T-helper 2 cell treated with Interferon-gamma antibody and Interleukin-4, amounts not matched to agents 5 μg/mL and 100 μg/mL, for 36 hours (primary cell): ENCODE measurements at regions not wholly inside any gene's neighbourhood (a gene's known extent, or its start where the extent isn't known, plus 50 kb on each side); places are given as distances from the start of the nearest gene placed in this dataset.
A peak's percentile ranks its signal among the peaks of the same experiment; 100 is the strongest.

ENCODE experiments used
- DNase-seq: peaks from one replicate; pipeline ENCODE4 v3.0.0; 2021; ENCODE audit warnings: low spot score
- H3K27ac Mint-ChIP-seq: one replicate; pipeline ENCODE4 v1.8.0; 2021; ENCODE audit warnings: mild to moderate bottlenecking, mixed read lengths
- H3K27me3 Mint-ChIP-seq: one replicate; pipeline ENCODE4 v1.8.0; 2021; ENCODE audit warnings: low read depth, mixed read lengths
- H3K36me3 Mint-ChIP-seq: one replicate; pipeline ENCODE4 v1.8.0; 2021; ENCODE audit warnings: low read depth, mixed read lengths
- H3K4me1 Mint-ChIP-seq: one replicate; pipeline ENCODE4 v1.8.0; 2021; ENCODE audit warnings: low read depth, mixed read lengths
- H3K4me3 Mint-ChIP-seq: one replicate; pipeline ENCODE4 v1.8.0; 2022; ENCODE audit warnings: mild to moderate bottlenecking, moderate library complexity, mixed read lengths
- H3K9me3 Mint-ChIP-seq: one replicate; pipeline ENCODE4 v1.8.0; 2021; ENCODE audit warnings: mixed read lengths

DNA sequence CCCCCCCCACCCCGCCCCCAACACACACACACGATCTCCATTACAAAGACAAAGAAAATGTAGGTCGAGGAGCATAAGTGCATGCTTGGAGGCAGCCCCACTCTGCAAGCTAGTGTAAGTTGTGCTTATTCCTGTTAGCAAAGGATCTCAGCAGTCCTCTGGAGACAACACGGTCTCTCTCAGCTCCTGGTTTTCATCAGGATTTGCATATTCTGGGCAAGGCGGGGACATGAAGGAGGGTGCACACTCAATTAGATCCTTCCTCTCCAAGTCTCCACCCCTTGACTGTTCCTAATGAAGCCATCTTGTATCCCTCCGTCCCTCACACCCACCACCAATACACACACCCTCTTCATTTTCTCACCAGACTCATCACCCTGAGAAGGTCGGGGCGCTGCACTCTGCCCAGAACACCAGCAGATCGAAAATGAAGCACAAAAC, 63.8 kb downstream of the MRPL46 start:
- no peak overlapping the region for H3K27ac Mint-ChIP-seq
- DNase-seq: no peak
- H3K4me3 Mint-ChIP-seq: no peak overlapping the region
- H3K9me3 Mint-ChIP-seq: no peaks in the 10 kb centered on the region
- H3K27me3 Mint-ChIP-seq: peaks cover 16% of the 10 kb centered on the region
- H3K36me3 Mint-ChIP-seq: no peaks in the 10 kb centered on the region
- H3K4me1 Mint-ChIP-seq: peaks cover 6% of the 10 kb centered on the region

DNA sequence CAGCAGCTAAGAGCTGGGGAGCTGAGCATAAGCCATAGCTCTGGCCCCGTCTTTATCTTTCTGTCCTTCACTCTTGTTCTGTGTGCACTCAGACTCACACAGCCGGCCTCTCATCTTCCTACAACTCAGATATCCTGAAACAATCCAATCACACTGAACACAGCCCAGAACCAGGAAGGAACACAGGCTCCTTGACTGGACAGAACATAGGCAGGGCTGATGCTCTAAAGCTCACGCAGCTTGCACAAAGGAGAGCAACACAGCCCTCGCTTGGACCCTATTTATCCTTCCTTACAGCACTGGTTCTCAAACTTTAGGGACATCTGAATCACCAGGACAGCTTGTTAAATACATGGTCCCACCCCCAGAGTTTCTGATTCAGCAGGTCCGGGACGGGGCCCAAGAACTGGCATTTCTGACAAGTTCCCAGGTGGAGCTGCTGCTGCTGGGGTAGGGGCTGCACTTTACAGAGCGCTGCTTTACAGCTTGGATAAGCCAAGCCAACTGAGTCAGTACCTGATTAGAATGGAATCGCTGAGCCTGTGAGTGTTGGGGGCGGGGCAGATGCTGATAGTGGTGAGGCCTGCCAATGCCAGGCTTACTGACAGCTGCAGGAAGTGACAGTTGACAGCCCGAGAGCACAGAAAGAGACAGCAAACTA, 65.1 kb downstream of the MRPL46 start:
- Mint-ChIP-seq H3K9me3 (no peaks in the 10 kb centered on the region), H3K27me3 (peaks cover 12% of the 10 kb centered on the region), H3K4me3 (no peak overlapping the region), H3K27ac (no peak overlapping the region), H3K36me3 (no peaks in the 10 kb centered on the region), H3K4me1 (peaks cover 6% of the 10 kb centered on the region)
- peak; percentile 10 for DNase-seq

DNA sequence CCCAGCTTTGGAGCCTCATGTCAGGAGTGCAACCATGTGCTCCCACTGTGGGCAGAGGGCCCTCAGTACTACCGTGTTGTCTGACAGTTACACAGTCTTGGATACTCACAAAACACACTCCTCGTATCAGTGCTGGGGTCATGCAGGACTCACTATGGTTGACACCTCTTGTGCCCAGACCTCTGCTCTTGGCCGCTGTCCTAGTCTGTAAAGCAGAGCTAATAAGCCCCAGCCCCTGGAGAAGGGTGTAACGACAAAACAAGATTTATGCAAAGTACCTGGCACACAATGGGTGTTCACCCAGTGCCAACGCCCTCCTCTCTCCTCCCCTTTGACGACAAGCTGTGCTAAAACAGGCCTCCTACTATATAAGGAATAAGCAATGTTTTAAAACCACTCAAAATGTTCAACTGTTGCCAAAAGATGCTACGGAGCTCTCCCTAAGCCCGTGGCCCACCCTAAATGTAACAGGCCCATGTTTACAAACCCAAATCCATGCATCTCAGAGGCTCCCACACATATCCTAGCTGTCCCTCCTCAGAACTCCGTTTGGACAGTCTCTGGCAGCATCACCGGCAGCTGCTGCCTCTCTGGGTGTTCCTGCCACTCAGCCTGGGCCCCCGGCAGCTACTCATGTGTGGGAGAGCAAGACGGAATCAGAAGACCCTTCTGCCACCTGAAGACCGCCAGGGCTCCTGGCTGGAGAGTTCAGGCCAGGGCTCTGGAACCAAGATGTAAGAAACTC, 65.8 kb downstream of the MRPL46 start:
- Mint-ChIP-seq H3K36me3 (no peaks in the 10 kb centered on the region), H3K9me3 (no peaks in the 10 kb centered on the region), H3K4me1 (peaks cover 6% of the 10 kb centered on the region), H3K27me3 (peaks cover 11% of the 10 kb centered on the region), H3K27ac (no peak overlapping the region), H3K4me3 (no peak overlapping the region)
- no peak for DNase-seq

DNA sequence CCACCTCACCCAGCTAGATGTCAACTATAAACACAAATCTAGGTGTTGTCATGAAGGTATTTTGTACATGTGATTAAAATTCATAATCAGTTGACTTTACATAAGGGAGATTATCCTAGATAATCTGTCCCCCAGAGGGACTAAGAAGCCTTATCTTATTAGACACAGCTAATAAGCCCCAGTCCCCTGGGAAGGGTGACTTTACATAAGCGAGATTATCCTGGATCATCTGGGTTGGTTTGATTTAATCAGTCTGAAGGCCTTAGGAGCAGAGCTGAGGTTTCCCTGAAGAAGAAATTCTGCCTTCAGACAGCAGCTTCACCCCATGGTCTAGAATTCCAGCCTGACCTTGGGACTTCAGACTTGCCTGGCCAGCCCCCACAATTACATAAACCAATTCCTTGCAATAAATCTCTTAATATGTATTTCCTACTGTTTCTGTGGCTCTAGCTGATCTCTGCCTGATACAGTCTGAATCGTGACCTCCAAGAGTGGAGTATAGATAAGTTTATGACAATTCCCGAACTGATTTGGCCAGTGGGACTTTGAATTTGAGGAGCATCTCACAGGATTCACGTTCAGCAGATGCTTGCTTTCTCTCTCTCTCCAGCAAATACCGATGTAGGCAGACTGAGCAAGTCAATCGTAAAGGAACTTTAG, 66.5 kb downstream of the MRPL46 start:
- Mint-ChIP-seq H3K27me3 (peaks cover 7% of the 10 kb centered on the region), H3K36me3 (no peaks in the 10 kb centered on the region), H3K4me3 (no peak overlapping the region), H3K9me3 (no peaks in the 10 kb centered on the region), H3K4me1 (peaks cover 6% of the 10 kb centered on the region), H3K27ac (no peak overlapping the region)
- no peak for DNase-seq

DNA sequence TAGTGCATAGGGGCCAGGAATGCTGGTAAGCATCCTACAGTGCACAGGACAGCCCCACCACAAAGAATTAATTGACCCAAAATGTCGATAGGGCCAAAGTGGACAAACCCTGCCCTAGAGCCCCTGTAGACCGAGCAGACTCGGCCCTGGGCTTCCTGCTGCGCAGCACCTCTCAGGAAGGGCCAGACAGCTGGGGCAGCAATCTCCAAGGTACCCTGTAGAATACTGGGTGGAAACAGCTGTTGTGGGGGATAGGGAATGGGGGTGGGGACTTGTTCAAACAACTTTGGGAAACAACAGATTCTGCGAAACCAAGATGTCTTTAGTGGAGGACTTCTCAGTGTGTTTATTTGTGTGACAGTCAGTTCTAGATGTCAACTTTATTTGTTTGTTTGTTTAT, 67.1 kb downstream of the MRPL46 start:
- DNase-seq: no peak
- H3K4me1 Mint-ChIP-seq: peaks cover 6% of the 10 kb centered on the region
- peaks cover 4% of the 10 kb centered on the region for H3K27me3 Mint-ChIP-seq
- no peak overlapping the region for H3K27ac Mint-ChIP-seq
- no peaks in the 10 kb centered on the region for H3K9me3 Mint-ChIP-seq
- no peaks in the 10 kb centered on the region for H3K36me3 Mint-ChIP-seq
- no peak overlapping the region for H3K4me3 Mint-ChIP-seq

DNA sequence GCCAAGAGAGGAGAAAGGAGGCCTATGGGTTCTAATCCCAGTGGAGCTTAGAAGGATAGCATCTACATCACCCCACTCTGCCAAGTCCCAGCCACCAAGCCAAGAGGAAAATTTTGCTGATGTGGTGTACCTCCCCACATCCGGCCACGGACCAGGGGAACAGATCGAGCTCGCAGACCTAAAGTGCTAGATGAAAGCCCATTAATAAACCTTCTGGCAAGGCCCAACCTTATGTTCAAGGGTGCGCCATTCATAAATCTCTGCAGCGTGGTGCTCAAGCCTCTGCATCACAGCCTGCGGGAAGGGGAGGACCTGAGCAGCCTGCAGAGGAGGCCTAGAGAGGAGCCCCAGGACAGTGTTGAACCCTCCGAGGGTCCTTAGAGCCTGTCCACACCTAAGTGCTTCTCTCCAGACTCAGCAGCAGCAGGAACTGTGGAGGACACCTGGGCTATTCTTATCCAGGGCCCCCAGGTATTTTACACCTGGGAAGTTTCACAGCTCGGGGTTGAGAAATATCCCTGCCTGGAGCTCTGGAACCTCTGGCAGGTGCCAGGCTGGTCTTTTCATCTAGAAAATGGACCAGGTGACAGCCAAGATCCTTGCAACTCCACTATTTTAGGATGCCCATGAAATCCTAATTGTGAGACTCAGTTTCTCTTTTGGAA, 68.0 kb downstream of the MRPL46 start:
- no peaks in the 10 kb centered on the region for H3K9me3 Mint-ChIP-seq
- no peak overlapping the region for H3K4me3 Mint-ChIP-seq
- H3K27me3 Mint-ChIP-seq: peaks cover 9% of the 10 kb centered on the region
- peaks cover 9% of the 10 kb centered on the region for H3K4me1 Mint-ChIP-seq
- no peak overlapping the region for H3K27ac Mint-ChIP-seq
- no peaks in the 10 kb centered on the region for H3K36me3 Mint-ChIP-seq
- no peak for DNase-seq

DNA sequence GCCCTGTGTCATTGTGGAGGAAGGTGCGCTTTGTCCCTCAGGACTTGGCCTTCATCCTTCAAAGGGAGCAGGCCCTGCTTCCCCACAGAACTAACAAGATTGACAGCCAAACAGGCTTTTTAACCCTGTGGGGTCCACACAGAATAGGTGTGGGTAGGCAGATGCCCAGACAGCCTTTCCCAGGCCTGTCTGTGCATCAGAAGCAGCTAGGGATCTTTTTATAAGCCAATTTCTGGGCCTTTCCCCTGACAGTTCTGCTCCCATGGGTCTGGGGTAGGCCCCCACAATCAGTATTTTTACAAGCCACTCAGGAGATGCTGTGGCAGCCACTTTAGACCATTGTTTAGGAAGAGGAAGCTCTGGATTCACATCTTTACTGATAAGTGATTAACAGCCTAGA, 69.2 kb downstream of the MRPL46 start:
- Mint-ChIP-seq H3K4me1 (peaks cover 11% of the 10 kb centered on the region), H3K27me3 (peaks cover 4% of the 10 kb centered on the region), H3K36me3 (no peaks in the 10 kb centered on the region), H3K9me3 (no peaks in the 10 kb centered on the region), H3K4me3 (no peak overlapping the region), H3K27ac (no peak overlapping the region)
- no peak for DNase-seq

DNA sequence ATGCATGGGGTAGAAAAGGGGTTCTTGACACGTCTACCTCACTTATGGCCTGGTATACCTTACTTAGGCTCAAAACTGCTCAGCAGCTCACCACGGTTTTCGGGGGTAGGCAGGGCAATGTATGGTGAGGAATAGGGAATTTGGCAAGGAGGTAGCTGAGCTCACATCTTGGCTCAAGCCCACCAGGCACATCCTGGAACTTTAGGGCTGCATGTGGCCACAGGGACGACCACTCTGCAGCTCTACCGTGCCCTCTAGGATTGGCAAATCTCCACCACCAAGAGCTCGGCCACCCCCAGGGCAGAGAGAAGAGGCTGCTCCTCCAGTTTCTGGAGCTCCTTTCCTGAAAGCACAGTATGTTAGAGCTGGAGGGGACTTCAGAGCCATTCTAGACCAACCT, 69.7 kb downstream of the MRPL46 start:
- Mint-ChIP-seq H3K4me3 (no peak overlapping the region), H3K27ac (no peak overlapping the region), H3K27me3 (peaks cover 4% of the 10 kb centered on the region), H3K36me3 (no peaks in the 10 kb centered on the region), H3K4me1 (peaks cover 8% of the 10 kb centered on the region), H3K9me3 (no peaks in the 10 kb centered on the region)
- no peak for DNase-seq

DNA sequence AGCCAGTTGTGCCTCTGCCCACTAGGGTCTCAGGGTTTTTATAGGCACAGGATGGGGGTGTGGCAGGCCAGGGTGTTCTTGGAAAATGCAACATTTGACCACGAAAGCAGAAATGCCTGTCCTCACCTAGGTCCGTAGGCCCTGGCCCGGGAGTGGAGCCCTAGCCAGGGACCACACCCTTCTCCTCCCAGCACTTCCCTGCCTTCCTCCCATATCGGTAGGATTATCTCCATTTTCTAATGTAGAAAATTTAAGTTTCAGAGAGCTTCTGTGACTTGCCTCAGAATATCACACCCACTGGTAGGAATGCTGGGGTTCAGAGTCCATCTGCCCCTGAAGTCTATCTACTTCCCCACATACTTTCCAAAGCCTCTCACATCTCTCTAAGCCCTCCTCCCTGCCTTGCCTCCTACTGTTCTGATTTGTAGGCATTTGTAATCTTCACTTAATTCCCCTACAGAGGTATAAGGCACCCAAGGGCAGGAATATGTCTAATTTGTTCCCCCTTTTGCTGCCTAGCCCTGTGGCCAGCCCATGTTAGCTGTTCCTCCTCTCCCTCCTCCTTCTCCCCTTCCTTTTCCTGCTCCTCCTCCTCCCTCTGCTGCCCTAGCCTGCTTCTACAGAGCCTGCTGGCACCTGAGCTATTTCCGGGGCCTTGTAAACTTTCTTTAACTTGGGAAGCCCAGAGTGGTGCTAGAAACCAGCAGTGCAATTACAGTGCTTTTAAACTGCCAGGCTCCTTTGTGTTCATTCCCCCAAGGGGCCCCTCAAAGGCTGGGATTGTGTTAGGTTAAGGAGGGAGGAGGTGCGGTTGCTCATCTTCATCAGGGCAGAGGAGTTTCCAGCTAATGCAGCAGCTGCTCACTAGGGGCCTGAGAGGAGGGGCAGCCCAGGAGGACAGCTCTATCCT, 71.1 kb downstream of the MRPL46 start:
- Mint-ChIP-seq H3K9me3 (no peaks in the 10 kb centered on the region), H3K27me3 (peaks cover 4% of the 10 kb centered on the region), H3K4me3 (no peak overlapping the region), H3K27ac (no peak overlapping the region), H3K4me1 (peaks cover 5% of the 10 kb centered on the region), H3K36me3 (no peaks in the 10 kb centered on the region)
- no peak for DNase-seq

DNA sequence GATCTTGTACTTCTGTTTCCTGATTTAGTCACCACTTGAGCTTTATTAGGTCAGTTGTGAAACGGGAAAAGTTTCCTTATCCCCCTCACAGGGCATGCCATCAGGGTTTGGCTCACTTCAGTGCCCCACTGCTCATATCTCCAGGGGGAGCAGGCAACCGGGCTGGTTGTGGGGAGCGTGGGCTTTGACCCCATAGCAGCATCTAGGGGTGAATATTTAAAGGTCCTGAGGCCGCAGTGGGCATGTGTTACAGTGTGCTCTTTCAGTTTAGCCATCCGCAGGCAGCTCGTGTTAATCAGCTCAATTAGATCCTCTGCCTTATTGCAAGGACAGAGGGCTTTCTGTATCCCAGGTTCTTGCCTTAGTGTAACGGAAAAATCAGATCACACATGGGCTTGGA, 71.9 kb downstream of the MRPL46 start:
- no peak overlapping the region for H3K27ac Mint-ChIP-seq
- no peaks in the 10 kb centered on the region for H3K9me3 Mint-ChIP-seq
- no peak overlapping the region for H3K4me3 Mint-ChIP-seq
- H3K4me1 Mint-ChIP-seq: peaks cover 5% of the 10 kb centered on the region
- H3K36me3 Mint-ChIP-seq: no peaks in the 10 kb centered on the region
- DNase-seq: no peak
- peaks cover 4% of the 10 kb centered on the region for H3K27me3 Mint-ChIP-seq

DNA sequence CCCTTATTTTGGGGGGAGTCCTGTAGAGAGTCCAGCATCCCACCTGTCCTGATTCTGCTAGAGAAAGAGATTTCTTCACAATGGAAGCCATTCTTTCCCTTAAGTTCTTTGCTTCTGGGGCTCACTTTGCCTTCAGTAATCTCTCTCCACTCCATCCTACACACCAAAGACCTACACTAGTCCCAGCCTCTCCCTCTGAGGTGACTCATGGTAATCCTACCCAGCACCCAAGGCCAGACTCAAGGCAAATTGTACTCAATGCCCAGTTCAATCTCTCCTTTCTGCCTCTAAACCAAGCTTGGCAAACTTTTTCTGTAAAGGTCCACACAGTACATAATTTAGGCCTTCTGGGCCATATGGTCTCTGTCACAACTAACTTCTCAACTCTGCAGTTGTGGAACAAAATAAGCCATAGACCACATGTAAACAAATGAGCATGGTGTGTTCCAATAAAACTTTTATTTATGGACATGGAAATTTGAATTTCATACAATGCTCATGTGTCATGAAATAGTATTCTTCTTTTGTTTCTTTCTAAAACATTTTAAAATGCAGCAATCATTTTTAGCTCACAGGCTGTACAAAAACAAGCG, 72.5 kb downstream of the MRPL46 start:
- Mint-ChIP-seq H3K36me3 (no peaks in the 10 kb centered on the region), H3K4me1 (peaks cover 5% of the 10 kb centered on the region), H3K4me3 (no peak overlapping the region), H3K9me3 (no peaks in the 10 kb centered on the region), H3K27ac (no peak overlapping the region), H3K27me3 (peaks cover 4% of the 10 kb centered on the region)
- DNase-seq: no peak

DNA sequence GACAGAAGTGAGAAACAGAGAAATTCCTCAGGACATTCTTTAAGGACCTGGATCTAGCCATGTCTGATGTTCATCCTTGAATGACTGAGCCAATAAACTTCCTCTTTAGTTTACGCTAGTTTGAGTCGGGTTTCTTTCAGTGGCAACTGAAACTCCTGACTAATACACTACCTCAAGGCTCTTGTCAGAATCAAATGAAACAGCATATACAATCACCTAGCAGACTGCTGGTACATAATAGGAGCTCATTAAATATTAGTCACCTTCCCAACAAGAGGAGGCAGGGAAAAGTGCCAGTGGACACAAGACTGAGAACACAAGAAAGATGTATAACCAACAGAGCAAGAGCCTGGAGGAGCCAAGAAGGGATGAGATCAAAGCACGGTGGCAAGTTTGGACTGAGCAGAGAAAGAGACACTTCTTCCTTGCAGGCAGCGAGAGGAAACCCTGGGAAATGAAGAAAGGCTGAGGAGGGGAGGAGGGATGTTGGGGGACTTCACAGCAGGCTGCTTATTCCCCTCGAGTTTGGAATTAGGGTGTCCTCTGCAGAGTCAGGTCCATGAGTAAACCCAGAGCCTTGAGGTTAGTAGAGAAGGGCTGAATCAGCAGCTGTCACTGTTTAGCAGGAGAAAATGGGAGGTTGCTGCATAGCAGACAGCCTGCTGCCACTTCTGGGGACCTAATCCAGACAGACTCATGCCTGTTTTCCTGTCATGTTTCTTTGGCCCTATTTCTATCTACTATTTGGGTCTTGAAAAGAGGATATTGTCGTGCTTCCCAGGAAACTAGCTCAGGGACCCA, 73.3 kb downstream of the MRPL46 start:
- peaks cover 5% of the 10 kb centered on the region for H3K4me1 Mint-ChIP-seq
- no peak overlapping the region for H3K4me3 Mint-ChIP-seq
- H3K27me3 Mint-ChIP-seq: peaks cover 4% of the 10 kb centered on the region
- H3K27ac Mint-ChIP-seq: no peak overlapping the region
- H3K36me3 Mint-ChIP-seq: no peaks in the 10 kb centered on the region
- DNase-seq: no peak
- H3K9me3 Mint-ChIP-seq: no peaks in the 10 kb centered on the region
